Left ventricle myocardium inferior (tissue), 1 donor: ENCODE measurements at regions not wholly inside any gene's neighbourhood (a gene's known extent, or its start where the extent isn't known, plus 50 kb on each side); places are given as distances from the start of the nearest gene placed in this dataset.

ENCODE experiments used
- DNase-seq: peaks from one replicate; pipeline ENCODE4 v3.0.0-alpha.2; 2020
- H3K27ac ChIP-seq: fragments of 200-600 bp; replicated peaks from 2 replicates; pipeline ENCODE4 v1.8.0; 2021
- H3K27me3 ChIP-seq: fragments of 200-600 bp; 2 replicates; pipeline ENCODE4 v1.8.0; 2021; ENCODE audit warnings: low read depth
- H3K36me3 ChIP-seq: fragments of 200-600 bp; 2 replicates; pipeline ENCODE4 v1.8.0; 2021
- H3K4me1 ChIP-seq: fragments of 200-600 bp; 2 replicates; pipeline ENCODE4 v1.8.0; 2021
- H3K4me3 ChIP-seq: fragments of 200-600 bp; 2 replicates; pipeline ENCODE4 v1.8.0; 2021; ENCODE audit warnings: mild to moderate bottlenecking, moderate library complexity
- H3K9me3 ChIP-seq: fragments of 200-600 bp; replicated peaks from 2 replicates; pipeline ENCODE4 v1.8.0; 2021
- CTCF ChIP-seq: fragments of 200-600 bp; IDR thresholded peaks from 2 replicates; pipeline ENCODE4 v1.8.0; 2021; ENCODE audit warnings: antibody characterized with exemption, mild to moderate bottlenecking, borderline replicate concordance
- intact Hi-C: fragments of 100-400 bp; cut with micrococcal nuclease; formaldehyde crosslinking; loops from one replicate; pipeline ENCODE4 v1.11.0; 2022
- donor health status: DM: no; HTN: yes; CAD: no; lungs with severe emphysema.

DNA sequence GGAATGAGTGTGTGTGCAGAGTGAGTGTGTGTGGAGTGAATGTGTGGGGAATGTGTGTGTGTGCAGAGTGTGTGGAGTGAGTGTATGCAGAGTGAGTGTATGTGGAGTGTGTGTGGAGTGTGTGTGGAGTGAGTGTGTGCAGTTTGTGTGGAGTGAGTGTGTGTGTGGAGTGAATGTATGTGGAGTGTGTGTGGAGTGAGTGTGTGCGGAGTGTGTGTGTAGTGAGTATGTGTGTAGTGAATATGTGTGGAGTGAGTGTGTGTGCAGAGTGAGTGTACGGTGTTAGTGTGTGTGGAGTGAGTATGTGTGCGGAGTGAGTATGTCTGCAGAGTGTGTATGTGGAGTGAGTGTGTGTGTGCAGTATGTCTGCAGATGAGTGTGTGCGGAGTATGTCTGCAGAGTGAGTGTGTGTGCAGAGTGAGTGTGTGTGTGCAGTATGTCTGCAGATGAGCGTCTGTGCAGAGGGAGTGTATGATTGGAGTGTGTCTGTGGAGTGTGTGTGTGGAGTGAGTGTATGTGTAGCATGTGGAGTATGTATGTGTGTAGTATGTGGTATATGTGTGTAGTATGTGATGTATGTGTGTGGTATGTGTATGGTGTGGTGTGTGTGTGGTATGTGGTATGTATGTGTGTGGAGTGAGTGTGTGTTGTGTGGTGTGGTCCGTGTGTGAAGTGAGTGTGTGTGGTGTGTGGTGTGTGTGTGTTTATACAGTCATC lies 59.7 kb upstream of the CLDN14 start:
- peaks cover 93% of the 10 kb centered on the region for H3K27me3 ChIP-seq

GRCh38 chr21:36540700-36541099 lies 60.8 kb upstream of the CLDN14 start:
- no peak for DNase-seq
- H3K27ac ChIP-seq: no peak overlapping the region
- H3K4me1 ChIP-seq: peaks cover 7% of the 10 kb centered on the region
- TF ChIP-seq CTCF: no peak
- intact Hi-C loops: no loop called here
- no peaks in the 10 kb centered on the region for H3K36me3 ChIP-seq
- H3K27me3 ChIP-seq: peaks cover 85% of the 10 kb centered on the region
- H3K4me3 ChIP-seq: no peak overlapping the region
- H3K9me3 ChIP-seq: no peaks in the 10 kb centered on the region

More for the DNA sequence above, 59.7 kb upstream of the CLDN14 start:
- Histone ChIP-seq H3K4me1 (peaks cover 7% of the 10 kb centered on the region), H3K9me3 (no peaks in the 10 kb centered on the region), H3K27ac (no peak overlapping the region), H3K36me3 (no peaks in the 10 kb centered on the region), H3K4me3 (no peak overlapping the region)
- intact Hi-C loops: no loop called here
- no peak for DNase-seq
- TF ChIP-seq CTCF: no peak

GRCh38 chr21:36541721-36542139 lies 61.8 kb upstream of the CLDN14 start:
- DNase-seq: no peak
- Histone ChIP-seq H3K36me3 (no peaks in the 10 kb centered on the region), H3K4me1 (peaks cover 7% of the 10 kb centered on the region), H3K27ac (no peak overlapping the region), H3K27me3 (peaks cover 80% of the 10 kb centered on the region), H3K9me3 (no peaks in the 10 kb centered on the region), H3K4me3 (no peak overlapping the region)
- intact Hi-C loops: no loop called here
- no peak for TF ChIP-seq CTCF

DNA sequence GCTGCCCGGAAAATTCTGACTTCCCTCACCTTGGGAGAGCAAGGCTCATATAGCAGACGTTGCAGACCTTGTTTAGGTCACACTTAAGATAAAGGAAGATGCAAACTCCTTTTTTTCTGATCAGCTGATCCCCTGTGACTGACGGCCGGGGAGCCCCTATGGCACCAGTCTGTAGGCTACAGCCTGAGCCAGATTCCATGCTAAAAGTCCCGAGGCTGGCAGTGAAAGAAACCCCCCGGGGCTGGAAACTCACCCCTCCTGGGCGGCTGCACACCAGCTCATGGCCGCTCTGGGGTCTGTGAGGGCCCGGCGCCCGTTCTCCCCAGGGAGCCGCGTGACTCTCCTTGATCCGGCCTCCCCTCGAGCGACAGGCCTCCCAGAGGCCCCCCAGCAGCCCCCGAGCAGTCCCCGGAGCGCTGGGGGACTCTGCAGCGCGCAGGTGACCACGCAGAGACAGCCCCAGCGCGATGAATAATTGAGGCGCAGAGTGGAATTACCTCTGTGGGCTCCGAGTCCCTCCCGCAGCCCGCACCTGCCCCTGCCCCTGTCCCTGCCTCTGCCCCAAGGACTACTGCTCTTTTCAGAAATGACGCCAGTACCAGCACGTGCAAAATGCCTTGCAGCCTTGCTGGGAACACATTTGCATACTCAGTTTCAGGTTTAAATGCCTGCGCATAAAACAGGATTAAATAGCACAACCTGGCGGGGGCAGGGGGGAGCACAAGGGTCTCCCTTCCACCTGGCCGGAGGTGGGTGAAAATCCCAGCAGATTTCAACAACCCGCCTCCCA lies 62.6 kb upstream of the CLDN14 start:
- Histone ChIP-seq H3K9me3 (no peaks in the 10 kb centered on the region), H3K4me3 (no peak overlapping the region), H3K27ac (no peak overlapping the region), H3K27me3 (peaks cover 80% of the 10 kb centered on the region), H3K36me3 (no peaks in the 10 kb centered on the region), H3K4me1 (peaks cover 7% of the 10 kb centered on the region)
- no peak for DNase-seq
- intact Hi-C loops: no loop called here
- no peak for TF ChIP-seq CTCF

- H3K4me3 ChIP-seq: no peak overlapping the region
- DNase-seq: no peak
- no peaks in the 10 kb centered on the region for H3K36me3 ChIP-seq
- intact Hi-C loops: no loop called here
- peaks cover 7% of the 10 kb centered on the region for H3K4me1 ChIP-seq
- H3K27ac ChIP-seq: no peak overlapping the region
- no peak for TF ChIP-seq CTCF
- peaks cover 79% of the 10 kb centered on the region for H3K27me3 ChIP-seq
- H3K9me3 ChIP-seq: no peaks in the 10 kb centered on the region
Observed at GRCh38 chr21:36543924-36544323, 64.0 kb upstream of the CLDN14 start.
